ENCODE measurements at regions not wholly inside any gene's neighbourhood (a gene's known extent, or its start where the extent isn't known, plus 50 kb on each side); places are given as distances from the start of the nearest gene placed in this dataset.

DNA sequence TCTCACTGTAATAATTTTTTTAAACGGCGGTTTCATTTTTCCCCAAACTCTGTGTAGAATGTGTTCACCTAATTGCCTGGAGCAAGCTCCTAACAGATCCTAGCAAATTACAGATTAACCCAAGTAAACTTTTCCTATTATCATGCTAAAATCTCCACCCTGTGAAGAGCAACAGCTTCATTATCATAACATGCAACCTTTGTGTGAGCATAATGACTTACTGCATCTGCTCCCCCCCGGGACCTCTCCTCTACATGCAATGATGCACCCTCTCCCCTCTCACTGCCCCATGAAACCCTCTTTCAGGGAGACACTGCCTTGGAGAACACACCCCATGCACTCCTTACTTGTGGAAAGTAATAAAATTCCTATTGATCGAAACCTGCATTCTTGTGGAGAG is 717.0 kb upstream of the TMPRSS15 start:
- no peak for TF ChIP-seq POLR2A (IDR thresholded peaks at IDR 0.05)
- TF ChIP-seq, protein P1, sequence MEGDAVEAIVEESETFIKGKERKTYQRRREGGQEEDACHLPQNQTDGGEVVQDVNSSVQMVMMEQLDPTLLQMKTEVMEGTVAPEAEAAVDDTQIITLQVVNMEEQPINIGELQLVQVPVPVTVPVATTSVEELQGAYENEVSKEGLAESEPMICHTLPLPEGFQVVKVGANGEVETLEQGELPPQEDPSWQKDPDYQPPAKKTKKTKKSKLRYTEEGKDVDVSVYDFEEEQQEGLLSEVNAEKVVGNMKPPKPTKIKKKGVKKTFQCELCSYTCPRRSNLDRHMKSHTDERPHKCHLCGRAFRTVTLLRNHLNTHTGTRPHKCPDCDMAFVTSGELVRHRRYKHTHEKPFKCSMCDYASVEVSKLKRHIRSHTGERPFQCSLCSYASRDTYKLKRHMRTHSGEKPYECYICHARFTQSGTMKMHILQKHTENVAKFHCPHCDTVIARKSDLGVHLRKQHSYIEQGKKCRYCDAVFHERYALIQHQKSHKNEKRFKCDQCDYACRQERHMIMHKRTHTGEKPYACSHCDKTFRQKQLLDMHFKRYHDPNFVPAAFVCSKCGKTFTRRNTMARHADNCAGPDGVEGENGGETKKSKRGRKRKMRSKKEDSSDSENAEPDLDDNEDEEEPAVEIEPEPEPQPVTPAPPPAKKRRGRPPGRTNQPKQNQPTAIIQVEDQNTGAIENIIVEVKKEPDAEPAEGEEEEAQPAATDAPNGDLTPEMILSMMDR (IDR thresholded peaks at IDR 0.05) = no peak
- no peak for TF ChIP-seq POLR2AphosphoS5 (IDR thresholded peaks at IDR 0.05)
